DMS79 (cell line): ENCODE measurements at regions not wholly inside any gene's neighbourhood (a gene's known extent, or its start where the extent isn't known, plus 50 kb on each side); places are given as distances from the start of the nearest gene placed in this dataset.

ENCODE experiments used
- DNase-seq: peaks from one replicate; lab custom pipeline; 2025; lab: John Stamatoyannopoulos, UW

- DNase-seq = no peak
Observed at GRCh38 chr5:167820101-167820990, 471.1 kb upstream of the WWC1 start.

GRCh38 chr5:167821151-167821550, 470.3 kb upstream of the WWC1 start:
- DNase-seq = no peak

GRCh38 chr5:167821669-167822068, 469.8 kb upstream of the WWC1 start:
- no peak for DNase-seq

- no peak for DNase-seq
Observed at GRCh38 chr5:167822241-167822640, 469.2 kb upstream of the WWC1 start.

GRCh38 chr5:167823405-167823804, 468.0 kb upstream of the WWC1 start:
- no peak for DNase-seq

GRCh38 chr5:167827766-167828165, 463.7 kb upstream of the WWC1 start:
- no peak for DNase-seq

GRCh38 chr5:167831754-167832504, 459.5 kb upstream of the WWC1 start:
- no peak for DNase-seq

GRCh38 chr5:167832609-167833008, 458.8 kb upstream of the WWC1 start:
- DNase-seq = no peak

- no peak for DNase-seq
Observed at GRCh38 chr5:167833456-167833855, 458.0 kb upstream of the WWC1 start.

- no peak for DNase-seq
Observed at GRCh38 chr5:167835146-167835545, 456.3 kb upstream of the WWC1 start.

- no peak for DNase-seq
Observed at GRCh38 chr5:167837127-167837526, 454.3 kb upstream of the WWC1 start.

- DNase-seq = no peak
Observed at GRCh38 chr5:167839065-167839464, 452.4 kb upstream of the WWC1 start.

- no peak for DNase-seq
Observed at GRCh38 chr5:167840527-167841130, 450.8 kb upstream of the WWC1 start.

- no peak for DNase-seq
Observed at GRCh38 chr5:167843881-167844572, 447.4 kb upstream of the WWC1 start.

- no peak for DNase-seq
Observed at GRCh38 chr5:167845952-167846351, 445.5 kb upstream of the WWC1 start.

GRCh38 chr5:167849874-167850273, 441.6 kb upstream of the WWC1 start:
- no peak for DNase-seq

GRCh38 chr5:167850911-167851310, 440.5 kb upstream of the WWC1 start:
- no peak for DNase-seq

- DNase-seq = no peak
Observed at GRCh38 chr5:167851416-167851815, 440.0 kb upstream of the WWC1 start.

GRCh38 chr5:167852515-167852914, 438.9 kb upstream of the WWC1 start:
- DNase-seq = no peak

GRCh38 chr5:167853421-167853820, 438.0 kb upstream of the WWC1 start:
- no peak for DNase-seq

GRCh38 chr5:167855818-167856217, 435.6 kb upstream of the WWC1 start:
- DNase-seq = no peak

GRCh38 chr5:167857321-167857720, 434.1 kb upstream of the WWC1 start:
- no peak for DNase-seq
